Hepatocyte (in vitro differentiated cells): ENCODE measurements at regions not wholly inside any gene's neighbourhood (a gene's known extent, or its start where the extent isn't known, plus 50 kb on each side); places are given as distances from the start of the nearest gene placed in this dataset.

Experiments
- DNase-seq: peaks from one replicate; pipeline ENCODE4 v3.0.0-alpha.2; 2016; ENCODE audit warnings: low spot score
- H2AFZ ChIP-seq: fragments of 200-600 bp; sonication (generic); 2 replicates; pipeline ENCODE4 v1.6.0; 2016; ENCODE audit warnings: antibody characterized with exemption, mild to moderate bottlenecking
- H3K27ac ChIP-seq: fragments of 200-600 bp; sonication (generic); 2 replicates; pipeline ENCODE4 v1.5.1; 2016; ENCODE audit warnings: mild to moderate bottlenecking
- H3K27me3 ChIP-seq: fragments of 200-600 bp; sonication (generic); 2 replicates; pipeline ENCODE4 v1.6.1; 2016
- H3K36me3 ChIP-seq: fragments of 200-600 bp; sonication (generic); replicated peaks from 2 replicates; pipeline ENCODE4 v1.5.1; 2016; ENCODE audit warnings: low read depth; ENCODE audit not compliant: insufficient read depth
- H3K4me1 ChIP-seq: fragments of 200-600 bp; sonication (generic); 2 replicates; pipeline ENCODE4 v1.5.1; 2016; ENCODE audit warnings: mild to moderate bottlenecking, moderate library complexity; ENCODE audit not compliant: insufficient read depth
- H3K4me2 ChIP-seq: fragments of 200-600 bp; sonication (generic); 2 replicates; pipeline ENCODE4 v1.6.0; 2016
- H3K4me3 ChIP-seq: fragments of 200-600 bp; sonication (generic); 2 replicates; pipeline ENCODE4 v1.5.1; 2016; ENCODE audit warnings: mild to moderate bottlenecking
- H3K79me2 ChIP-seq: fragments of 200-600 bp; sonication (generic); 2 replicates; pipeline ENCODE4 v1.6.0; 2017; ENCODE audit warnings: mild to moderate bottlenecking
- H3K9me2 ChIP-seq: fragments of 200-600 bp; sonication (generic); replicated peaks from 2 replicates; pipeline ENCODE4 v1.6.0; 2017; ENCODE audit warnings: mild to moderate bottlenecking; ENCODE audit not compliant: insufficient read depth
- H3K9me3 ChIP-seq: fragments of 200-600 bp; sonication (generic); 2 replicates; pipeline ENCODE4 v1.5.1; 2016; ENCODE audit warnings: low read depth, mild to moderate bottlenecking
- H4K20me1 ChIP-seq: fragments of 200-600 bp; sonication (generic); 2 replicates; pipeline ENCODE4 v1.6.0; 2016; ENCODE audit warnings: mild to moderate bottlenecking; ENCODE audit not compliant: insufficient read depth, poor library complexity, severe bottlenecking
- CTCF ChIP-seq: fragments of 200-600 bp; sonication (generic); IDR thresholded peaks from 2 replicates; pipeline ENCODE4 v1.5.1; 2016; ENCODE audit warnings: antibody characterized with exemption, mild to moderate bottlenecking; ENCODE audit not compliant: poor library complexity
- EZH2 ChIP-seq: fragments of 200-600 bp; sonication (generic); IDR thresholded peaks from 2 replicates; pipeline ENCODE4 v1.6.1; 2016; ENCODE audit warnings: antibody characterized with exemption, mild to moderate bottlenecking, borderline replicate concordance
- EZH2phosphoT487 ChIP-seq: fragments of 200-600 bp; sonication (generic); IDR thresholded peaks from one replicate; pipeline ENCODE4 v1.6.1; 2018; ENCODE audit warnings: antibody characterized with exemption, mild to moderate bottlenecking, low read depth, moderate library complexity; ENCODE audit not compliant: unreplicated experiment, severe bottlenecking
- WGBS: methylation state at CpG from one replicate; pipeline ENCODE4 v1.1.6; 2016; ENCODE audit warnings: low lambda C conversion rate; ENCODE audit errors: missing lambda C conversion rate; 5-methylcytosine and 5-hydroxymethylcytosine counted together

GRCh38 chr6:156686995-156687788 is 90.0 kb upstream of the ARID1B start:
- peak overlapping the region; percentile 89 for H3K4me2 ChIP-seq
- peaks cover 7% of the 10 kb centered on the region for H3K4me1 ChIP-seq
- H4K20me1 ChIP-seq: no peaks in the 10 kb centered on the region
- H3K4me3 ChIP-seq: peak overlapping the region; percentile 92
- under 1% methylated on average over 72 of the region's 105 CpGs for WGBS
- no peaks in the 10 kb centered on the region for H3K9me2 ChIP-seq
- no peaks in the 10 kb centered on the region for H3K27me3 ChIP-seq
- no peaks in the 10 kb centered on the region for H3K79me2 ChIP-seq
- peak overlapping the region; percentile 100 for H3K27ac ChIP-seq
- H2AFZ ChIP-seq: peak overlapping the region; percentile 98
- no peaks in the 10 kb centered on the region for H3K36me3 ChIP-seq
- no peaks in the 10 kb centered on the region for H3K9me3 ChIP-seq
- no peak for TF ChIP-seq EZH2phosphoT487
- no peak for TF ChIP-seq EZH2
- TF ChIP-seq CTCF: no peak
- DNase-seq: peak; percentile 95

- Histone ChIP-seq H3K79me2 (no peaks in the 10 kb centered on the region), H3K27me3 (no peaks in the 10 kb centered on the region), H3K9me2 (no peaks in the 10 kb centered on the region), H3K4me2 (peak overlapping the region; percentile 79), H3K36me3 (no peaks in the 10 kb centered on the region), H2AFZ (peak overlapping the region; percentile 75), H3K27ac (peak overlapping the region; percentile 100), H3K4me1 (peaks cover 7% of the 10 kb centered on the region), H3K9me3 (no peaks in the 10 kb centered on the region), H3K4me3 (peak overlapping the region; percentile 77), H4K20me1 (no peaks in the 10 kb centered on the region)
- under 1% methylated on average over 15 of the region's 15 CpGs for WGBS
- peak; percentile 78 for DNase-seq
- peak; percentile 55 for TF ChIP-seq CTCF
- no peak for TF ChIP-seq EZH2phosphoT487
These were observed 90.7 kb upstream of the ARID1B start for GRCh38 chr6:156686301-156686994.

GRCh38 chr6:156685823-156686222 is 91.4 kb upstream of the ARID1B start:
- H2AFZ ChIP-seq: peak overlapping the region; percentile 75
- no peaks in the 10 kb centered on the region for H3K36me3 ChIP-seq
- H3K4me3 ChIP-seq: peak overlapping the region; percentile 77
- H3K4me1 ChIP-seq: peaks cover 7% of the 10 kb centered on the region
- no peak for TF ChIP-seq EZH2phosphoT487
- TF ChIP-seq CTCF: no peak
- no peak for TF ChIP-seq EZH2
- no peaks in the 10 kb centered on the region for H3K79me2 ChIP-seq
- H3K27me3 ChIP-seq: no peaks in the 10 kb centered on the region
- peak overlapping the region; percentile 100 for H3K27ac ChIP-seq
- whole genome bisulfite sequencing: 12% methylated on average over 4 of the region's 4 CpGs
- H3K9me2 ChIP-seq: no peaks in the 10 kb centered on the region
- H3K9me3 ChIP-seq: no peaks in the 10 kb centered on the region
- peak overlapping the region; percentile 79 for H3K4me2 ChIP-seq
- H4K20me1 ChIP-seq: no peaks in the 10 kb centered on the region
- DNase-seq: no peak
